Ovary (tissue), 7 donors: ENCODE measurements at regions not wholly inside any gene's neighbourhood (a gene's known extent, or its start where the extent isn't known, plus 50 kb on each side); places are given as distances from the start of the nearest gene placed in this dataset. TPM values are rescaled to one million over a fixed set of nuclear protein-coding genes. Genes with fewer than 3 reads are reported as not detected.

Source experiments
- DNase-seq, 5 donors: peaks; one replicate each; pipeline ENCODE4 v3.0.0-alpha.2; 2019 to 2020
- H3K27ac ChIP-seq, 2 donors: fragments of 200-600 bp; one replicate each; pipeline versions ENCODE4 v1.5.1 to v1.8.0; 2019 to 2022
- H3K27me3 ChIP-seq: fragments of 200-600 bp; one replicate; pipeline ENCODE4 v1.8.0; 2022
- H3K36me3 ChIP-seq: fragments of 200-600 bp; sonication (generic); one replicate; pipeline ENCODE4 v1.5.1; 2019
- H3K4me1 ChIP-seq: one replicate; pipeline ENCODE4 v1.8.1; 2013; ENCODE audit warnings: mild to moderate bottlenecking, moderate library complexity; ENCODE audit not compliant: insufficient read depth
- H3K4me3 ChIP-seq: fragments of 200-600 bp; sonication (generic); one replicate; pipeline ENCODE4 v1.5.1; 2017
- H3K9me3 ChIP-seq, 2 donors: fragments of 200-600 bp in 1 of 2; sonication (generic) in 1 of 2; one replicate each; pipeline versions ENCODE4 v1.5.1 to v1.8.1; 2013 to 2019; ENCODE audit warnings: mild to moderate bottlenecking in 1 of 2, moderate library complexity in 1 of 2
- EP300 ChIP-seq: sonication (generic); formaldehyde crosslinking; IDR thresholded peaks from one replicate; pipeline ENCODE4 v1.6.1; 2017; ENCODE audit warnings: antibody characterized with exemption
- POLR2A ChIP-seq: fragments of 450-650 bp; IDR thresholded peaks from one replicate; pipeline ENCODE4 v1.6.1; 2017; ENCODE audit warnings: antibody characterized with exemption, mild to moderate bottlenecking, moderate library complexity
- WGBS, 3 donors: extraction: QIAGEN DNeasy Blood & Tissue Kit in 1 of 3; methylation state at CpG; one replicate each; pipeline versions ENCODE4 v1.1.5 to v1.1.7; 2013 to 2017; 5-methylcytosine and 5-hydroxymethylcytosine counted together
- intact Hi-C, 4 donors: fragments of 100-400 bp; cut with DNase I; formaldehyde crosslinking; loops; one replicate each; pipeline versions ENCODE4 v1.11.0 to v1.15.1; 2022 to 2023
- small RNA-seq: library from RNA; depleted of rRNA; stranded (forward); fragments of <200 nt; gene quantifications from one replicate; pipeline ENCODE3, GENCODE V24; 2016
- TF ChIP-seq, protein P1 (sequence below), 3 donors: fragments of 450-650 bp in 2 of 3; fragments of 200-600 bp in 1 of 3; IDR thresholded peaks; one replicate each; pipeline versions ENCODE4 v1.5.1 to v1.8.0; 2016 to 2022; ENCODE audit warnings: antibody characterized with exemption in 3 of 3, mild to moderate bottlenecking in 1 of 3
- donor health status: DM: no; HTN: no; CAD: no; lungs with moderate emphysema.
- donor health status: DM: no; HTN: no; CAD: no.
- donor health status: Bipolar disorder and iron deficiency.
- donor health status: DM: no; HTN: no; CAD: no.
- donor health status: DM: yes; HTN: yes; CAD: no.

DNA sequence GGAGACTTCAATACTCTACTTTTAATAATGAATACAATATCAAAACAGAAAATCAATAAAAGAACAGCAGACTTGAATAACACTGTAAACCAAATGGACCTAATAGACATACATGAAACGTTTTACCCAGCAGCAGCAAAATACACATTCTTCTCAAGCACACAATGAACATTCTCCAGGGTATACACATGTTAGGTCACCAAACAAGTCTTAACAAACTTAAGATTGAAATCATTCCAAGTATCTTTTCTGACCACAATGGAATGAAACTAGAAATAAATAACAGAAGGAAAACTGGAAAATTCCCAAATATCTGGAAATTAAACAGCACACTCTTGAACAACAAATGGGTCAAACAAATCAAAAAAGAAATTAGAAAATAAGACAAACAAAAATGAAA, 145.0 kb upstream of the CT83 start:
- no peaks in the 10 kb centered on the region for H3K9me3 ChIP-seq
- H3K36me3 ChIP-seq: no peaks in the 10 kb centered on the region
- no peak overlapping the region for H3K4me3 ChIP-seq
- intact Hi-C loops: no loop called here
- TF ChIP-seq EP300 (no peak), POLR2A (no peak)
- TF ChIP-seq, protein P1, sequence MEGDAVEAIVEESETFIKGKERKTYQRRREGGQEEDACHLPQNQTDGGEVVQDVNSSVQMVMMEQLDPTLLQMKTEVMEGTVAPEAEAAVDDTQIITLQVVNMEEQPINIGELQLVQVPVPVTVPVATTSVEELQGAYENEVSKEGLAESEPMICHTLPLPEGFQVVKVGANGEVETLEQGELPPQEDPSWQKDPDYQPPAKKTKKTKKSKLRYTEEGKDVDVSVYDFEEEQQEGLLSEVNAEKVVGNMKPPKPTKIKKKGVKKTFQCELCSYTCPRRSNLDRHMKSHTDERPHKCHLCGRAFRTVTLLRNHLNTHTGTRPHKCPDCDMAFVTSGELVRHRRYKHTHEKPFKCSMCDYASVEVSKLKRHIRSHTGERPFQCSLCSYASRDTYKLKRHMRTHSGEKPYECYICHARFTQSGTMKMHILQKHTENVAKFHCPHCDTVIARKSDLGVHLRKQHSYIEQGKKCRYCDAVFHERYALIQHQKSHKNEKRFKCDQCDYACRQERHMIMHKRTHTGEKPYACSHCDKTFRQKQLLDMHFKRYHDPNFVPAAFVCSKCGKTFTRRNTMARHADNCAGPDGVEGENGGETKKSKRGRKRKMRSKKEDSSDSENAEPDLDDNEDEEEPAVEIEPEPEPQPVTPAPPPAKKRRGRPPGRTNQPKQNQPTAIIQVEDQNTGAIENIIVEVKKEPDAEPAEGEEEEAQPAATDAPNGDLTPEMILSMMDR (IDR thresholded peaks at IDR 0.05): no peak
- WGBS, 3 donors: 7 to 9% (median 8%) methylated on average over 1 of the region's 1 CpG
- no peak overlapping the region for H3K27ac ChIP-seq
- no peak for DNase-seq
- no peaks in the 10 kb centered on the region for H3K4me1 ChIP-seq
- H3K27me3 ChIP-seq: no peaks in the 10 kb centered on the region

DNA sequence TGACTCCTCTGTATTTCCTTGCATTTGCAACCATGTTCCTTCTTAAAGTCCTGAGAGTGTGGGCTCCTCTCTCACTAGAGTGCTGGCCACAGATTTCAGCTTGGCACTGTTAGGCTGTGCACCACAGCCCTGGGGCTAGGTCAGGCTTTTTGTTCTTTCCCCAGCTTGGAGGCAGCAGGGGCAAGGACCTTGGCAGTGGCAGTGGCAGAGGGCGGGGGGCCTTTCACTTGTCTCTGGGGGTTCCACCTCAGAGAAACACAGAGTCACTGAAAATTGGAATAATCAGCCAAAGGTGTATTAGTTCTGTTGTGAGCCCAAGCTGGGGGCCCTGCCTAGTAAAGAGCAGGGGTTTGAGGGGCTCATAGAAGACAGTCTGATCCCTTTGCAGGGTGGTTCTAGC, 142.8 kb upstream of the CT83 start:
- intact Hi-C loops: no loop called here
- Histone ChIP-seq H3K27ac (no peak overlapping the region), H3K36me3 (no peaks in the 10 kb centered on the region), H3K27me3 (no peaks in the 10 kb centered on the region), H3K4me1 (no peaks in the 10 kb centered on the region), H3K4me3 (no peak overlapping the region), H3K9me3 (no peaks in the 10 kb centered on the region)
- 52 to 87% (median 56%) methylated on average over 1 of the region's 1 CpG for WGBS, 3 donors
- TF ChIP-seq, protein P1 (IDR thresholded peaks at IDR 0.05): no peak
- TF ChIP-seq EP300 (no peak), POLR2A (no peak)
- DNase-seq: no peak

GRCh38 chrX:116596010-116596409, 133.2 kb upstream of the CT83 start:
- no peaks in the 10 kb centered on the region for H3K36me3 ChIP-seq
- intact Hi-C loops: no loop called here
- no peaks in the 10 kb centered on the region for H3K9me3 ChIP-seq
- TF ChIP-seq, protein P1 (IDR thresholded peaks at IDR 0.05): no peak
- no peak for TF ChIP-seq EP300
- no peak for TF ChIP-seq POLR2A
- H3K27ac ChIP-seq: no peak overlapping the region
- WGBS, 3 donors: 43 to 64% (median 60%) methylated on average over 1 of the region's 1 CpG
- no peaks in the 10 kb centered on the region for H3K27me3 ChIP-seq
- no peak for DNase-seq
- H3K4me1 ChIP-seq: no peaks in the 10 kb centered on the region
- no peak overlapping the region for H3K4me3 ChIP-seq

Small RNA genes in the stretch of these regions (small RNA-seq; reads per million reads assigned to genes)
- gene RNU6-1323P: not detected
